BJ (cell line): ENCODE measurements at regions not wholly inside any gene's neighbourhood (a gene's known extent, or its start where the extent isn't known, plus 50 kb on each side); places are given as distances from the start of the nearest gene placed in this dataset.

ENCODE experiments used
- CTCF ChIA-PET: fragments of 350-600 bp; formaldehyde crosslinking; extraction: SDS; loops from one replicate; lab custom pipeline; 2021; ENCODE audit warnings: antibody characterized with exemption, inconsistent platforms; lab: Yijun Ruan, JAX
- POLR2A ChIA-PET: fragments of 300-600 bp; sonication (Branson Sonifier 250); formaldehyde crosslinking; extraction: SDS; loops from one replicate; lab custom pipeline; 2021; ENCODE audit warnings: antibody characterized with exemption; lab: Charles Lee
- DNase-seq: peaks from one replicate; pipeline ENCODE4 v3.0.0-alpha.2; 2011; ENCODE audit warnings: low read depth
- H3K27me3 ChIP-seq: 2 replicates; pipeline ENCODE4 v1.6.0; 2011; ENCODE audit warnings: low read length; ENCODE audit not compliant: control insufficient read depth, insufficient read depth
- H3K36me3 ChIP-seq: 2 replicates; pipeline ENCODE4 v1.5.1; 2011; ENCODE audit warnings: low read length; ENCODE audit not compliant: control insufficient read depth, insufficient read depth
- H3K4me3 ChIP-seq: 2 replicates; pipeline ENCODE4 v1.5.1; 2011; ENCODE audit warnings: low read depth, mild to moderate bottlenecking, control low read depth, low read length
- TF ChIP-seq, protein P1 (sequence below): IDR thresholded peaks from 2 replicates; pipeline ENCODE4 v1.5.1; 2011; ENCODE audit warnings: low read depth, mild to moderate bottlenecking, control low read depth, inconsistent platforms, low read length, moderate library complexity; ENCODE audit not compliant: insufficient read depth

DNA sequence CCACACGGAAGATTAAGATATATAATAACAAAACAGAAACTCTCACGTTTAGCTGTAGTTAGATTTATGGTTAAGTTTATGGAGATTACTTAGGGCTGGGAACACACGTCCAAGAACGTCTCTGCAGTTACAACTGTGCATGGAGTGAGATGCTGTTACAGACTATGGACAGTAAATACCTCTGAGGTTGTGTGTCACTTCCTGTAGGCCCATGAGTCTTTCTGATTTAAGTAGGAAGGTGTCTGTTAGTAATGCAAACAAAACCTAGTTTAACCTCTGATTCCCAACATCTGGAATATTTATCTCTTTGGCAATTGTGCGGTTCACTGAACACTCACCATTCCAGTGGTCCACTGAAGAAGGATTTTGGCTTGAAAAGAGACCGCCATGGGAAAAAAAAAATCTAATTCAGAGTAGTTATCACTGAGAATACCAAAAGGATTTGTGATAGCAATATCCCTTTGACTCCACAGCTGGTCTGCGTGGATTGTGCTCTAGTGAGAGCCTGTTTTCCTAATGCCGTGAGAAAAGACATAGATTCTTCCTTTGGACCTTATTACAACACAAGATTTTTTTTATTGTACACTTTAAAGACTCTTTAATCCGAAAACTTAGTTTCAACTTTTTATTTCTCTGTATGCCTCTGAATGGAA is 478.2 kb upstream of the CITED2 start:
- Histone ChIP-seq H3K36me3 (no peaks in the 10 kb centered on the region), H3K4me3 (no peak overlapping the region), H3K27me3 (no peaks in the 10 kb centered on the region)
- ChIA-PET CTCF (interaction anchor here (0.6 to 0.9 kb wide), 4 partner anchors 100 to 483 kb away, joined by 3 to 6 read pairs (median 4); no protein-coding TSS in a partner anchor), POLR2A (interaction anchor here (0.7 to 2.4 kb wide), 6 partner anchors 88 to 530 kb away, joined by 3 to 7 read pairs (median 4); no protein-coding TSS in a partner anchor)
- TF ChIP-seq, protein P1, sequence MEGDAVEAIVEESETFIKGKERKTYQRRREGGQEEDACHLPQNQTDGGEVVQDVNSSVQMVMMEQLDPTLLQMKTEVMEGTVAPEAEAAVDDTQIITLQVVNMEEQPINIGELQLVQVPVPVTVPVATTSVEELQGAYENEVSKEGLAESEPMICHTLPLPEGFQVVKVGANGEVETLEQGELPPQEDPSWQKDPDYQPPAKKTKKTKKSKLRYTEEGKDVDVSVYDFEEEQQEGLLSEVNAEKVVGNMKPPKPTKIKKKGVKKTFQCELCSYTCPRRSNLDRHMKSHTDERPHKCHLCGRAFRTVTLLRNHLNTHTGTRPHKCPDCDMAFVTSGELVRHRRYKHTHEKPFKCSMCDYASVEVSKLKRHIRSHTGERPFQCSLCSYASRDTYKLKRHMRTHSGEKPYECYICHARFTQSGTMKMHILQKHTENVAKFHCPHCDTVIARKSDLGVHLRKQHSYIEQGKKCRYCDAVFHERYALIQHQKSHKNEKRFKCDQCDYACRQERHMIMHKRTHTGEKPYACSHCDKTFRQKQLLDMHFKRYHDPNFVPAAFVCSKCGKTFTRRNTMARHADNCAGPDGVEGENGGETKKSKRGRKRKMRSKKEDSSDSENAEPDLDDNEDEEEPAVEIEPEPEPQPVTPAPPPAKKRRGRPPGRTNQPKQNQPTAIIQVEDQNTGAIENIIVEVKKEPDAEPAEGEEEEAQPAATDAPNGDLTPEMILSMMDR = no peak
- peak; percentile 92 for DNase-seq

DNA sequence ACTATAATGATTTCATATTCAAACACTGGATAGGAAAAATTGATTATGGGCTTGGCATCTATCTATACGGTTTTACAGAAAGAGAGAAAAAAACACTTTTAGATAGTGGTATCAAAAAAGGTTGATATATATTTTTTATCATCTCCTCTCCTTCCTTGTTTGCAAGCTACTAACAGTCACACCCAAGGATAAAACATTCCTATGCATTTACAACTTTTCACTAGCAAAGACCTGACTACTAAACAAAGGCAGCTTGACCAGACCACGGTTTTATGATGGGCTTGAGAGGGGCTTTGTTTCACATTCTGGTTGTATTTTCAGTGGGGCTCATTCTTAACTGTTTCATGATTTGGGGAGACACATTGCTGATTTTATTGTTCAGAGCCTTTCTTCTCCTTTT is 477.6 kb upstream of the CITED2 start:
- H3K27me3 ChIP-seq = no peaks in the 10 kb centered on the region
- DNase-seq = no peak
- H3K4me3 ChIP-seq = no peak overlapping the region
- H3K36me3 ChIP-seq = no peaks in the 10 kb centered on the region
- POLR2A ChIA-PET = interaction anchor here (0.8 to 2.4 kb wide), 2 partner anchors 254 to 482 kb away, joined by 4 to 7 read pairs; no protein-coding TSS in a partner anchor
- TF ChIP-seq, protein P1 = no peak
- CTCF ChIA-PET = interaction anchor here (0.8 kb wide), 1 partner anchor 199 kb away, joined by 3 read pairs; no protein-coding TSS in a partner anchor

DNA sequence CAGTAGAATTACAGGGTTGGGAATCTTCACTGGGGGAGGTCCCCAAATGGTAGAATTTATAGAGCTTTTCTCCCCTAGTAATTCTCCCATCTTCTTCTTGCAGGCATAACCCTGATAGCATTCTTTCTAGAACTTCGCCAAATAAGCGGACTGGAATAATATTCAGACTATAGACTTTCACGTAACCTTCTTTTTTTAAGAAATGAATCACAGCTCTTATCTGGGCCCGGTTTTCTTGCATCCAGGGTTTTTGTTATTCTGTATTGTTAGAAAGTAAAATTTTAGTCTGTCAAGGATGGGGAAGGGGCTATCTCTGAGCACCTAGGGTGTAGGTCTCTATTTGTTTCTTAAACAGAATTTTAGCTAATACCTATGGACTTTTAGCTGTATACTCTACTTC is 476.8 kb upstream of the CITED2 start:
- H3K36me3 ChIP-seq = no peaks in the 10 kb centered on the region
- H3K27me3 ChIP-seq = no peaks in the 10 kb centered on the region
- DNase-seq = no peak
- H3K4me3 ChIP-seq = no peak overlapping the region
- ChIA-PET POLR2A (interaction anchor here (0.6 kb wide), 1 partner anchor 139 kb away, joined by 3 read pairs; no protein-coding TSS in a partner anchor), CTCF (interaction anchor here (0.6 kb wide), 1 partner anchor 464 kb away, joined by 3 read pairs; no protein-coding TSS in a partner anchor)
- TF ChIP-seq, protein P1 = no peak

DNA sequence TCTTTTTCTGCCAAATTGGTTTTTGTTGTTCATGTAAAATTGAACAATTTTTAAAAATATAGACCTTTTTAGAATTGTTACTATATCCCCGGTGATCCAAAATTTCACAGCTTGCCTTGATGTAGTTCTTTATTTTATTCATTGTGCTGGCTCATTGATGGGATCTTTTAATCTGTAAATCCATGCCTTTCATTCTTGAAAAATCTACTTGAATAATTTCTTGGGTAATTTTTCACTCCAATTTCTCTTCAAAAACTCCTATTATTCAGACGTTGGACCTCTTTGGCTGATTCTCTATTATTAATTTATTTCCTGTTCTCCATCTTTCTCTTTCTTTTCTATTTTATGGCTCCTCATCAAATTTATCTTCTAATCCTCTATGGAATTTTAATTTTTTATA is 476.1 kb upstream of the CITED2 start:
- Histone ChIP-seq H3K4me3 (no peak overlapping the region), H3K36me3 (no peaks in the 10 kb centered on the region), H3K27me3 (no peaks in the 10 kb centered on the region)
- DNase-seq = no peak
- TF ChIP-seq, protein P1 = no peak
- ChIA-PET POLR2A (no interaction called here), CTCF (no interaction called here)

DNA sequence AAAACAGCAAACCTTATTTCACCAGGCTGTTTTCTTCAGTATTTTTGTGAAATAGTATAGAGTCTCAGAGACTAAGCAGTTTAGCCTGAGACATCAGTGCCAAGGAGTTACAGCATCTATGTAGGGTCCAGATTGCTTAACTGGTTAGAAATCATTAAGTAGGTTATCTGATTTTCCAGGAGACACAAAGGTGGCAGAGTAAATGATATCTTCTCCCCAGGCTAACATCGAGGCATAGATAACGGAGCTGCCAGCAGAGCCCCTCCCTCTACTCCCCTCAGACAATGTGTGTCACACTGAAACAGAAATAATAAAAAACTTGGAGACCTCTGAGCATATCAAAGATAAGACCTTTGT is 473.0 kb upstream of the CITED2 start:
- POLR2A ChIA-PET = no interaction called here
- DNase-seq = no peak
- Histone ChIP-seq H3K27me3 (no peaks in the 10 kb centered on the region), H3K4me3 (no peak overlapping the region), H3K36me3 (no peaks in the 10 kb centered on the region)
- TF ChIP-seq, protein P1 = no peak
- CTCF ChIA-PET = no interaction called here
